HG03108 (cell line): ENCODE measurements at regions not wholly inside any gene's neighbourhood (a gene's known extent, or its start where the extent isn't known, plus 50 kb on each side); places are given as distances from the start of the nearest gene placed in this dataset.
"Not testable (repeated sequence)": the region's sequence is repeated elsewhere in the genome, so short reads cannot be mapped to it uniquely, and the experiment has no call there.

Experiments
- ATAC-seq: cut with Tn5 transposase; IDR thresholded peaks from one replicate; pipeline ENCODE4 v1.9.1; 2021; ENCODE audit warnings: moderate library complexity; ENCODE audit not compliant: unreplicated experiment

- ATAC-seq = no peak
Measured at GRCh38 chr10:64369885-64370773, 848.9 kb downstream of the REEP3 start.

DNA sequence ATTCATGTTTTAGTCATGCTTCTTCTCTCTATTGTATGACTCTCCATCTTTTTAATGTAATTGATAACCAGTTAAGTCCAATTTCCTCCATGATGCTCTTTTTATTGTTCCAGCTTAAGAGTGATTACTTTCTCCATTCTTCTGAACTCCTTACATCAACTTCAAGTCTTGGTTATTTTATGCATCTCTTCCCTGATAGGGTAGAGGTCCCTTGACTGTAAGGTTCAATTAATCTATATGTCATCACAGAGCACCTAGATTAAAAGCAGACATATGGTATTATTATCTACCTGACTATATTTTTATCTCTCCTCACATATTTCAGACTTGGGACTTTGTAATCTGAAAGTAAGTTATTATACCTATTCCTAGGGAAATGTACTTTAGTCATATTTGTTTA lies 853.1 kb downstream of the REEP3 start:
- ATAC-seq = no peak

- ATAC-seq = no peak
Measured at GRCh38 chr10:64376167-64376566, 855.0 kb downstream of the REEP3 start.

DNA sequence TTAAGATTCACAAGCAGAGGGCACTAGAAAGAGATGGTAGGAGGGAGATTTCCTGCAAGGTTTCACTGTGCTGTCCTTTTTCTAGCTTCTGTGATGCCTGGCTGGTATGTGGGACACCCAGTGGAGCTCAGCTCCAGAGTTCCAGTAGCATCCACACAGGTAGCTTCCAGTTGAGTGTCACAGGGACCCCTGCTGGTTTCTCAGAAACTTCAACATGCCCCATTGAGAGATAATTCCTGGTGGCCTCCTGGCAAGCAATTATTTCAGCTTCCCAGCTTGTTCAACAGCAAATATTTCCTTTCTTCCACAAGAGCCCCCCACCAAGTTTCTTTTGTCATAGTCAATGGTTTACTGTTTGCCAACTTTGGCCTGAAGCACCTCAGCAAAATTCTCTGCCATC lies 858.7 kb downstream of the REEP3 start:
- no peak for ATAC-seq

- ATAC-seq = no peak
Measured at GRCh38 chr10:64385355-64385754, 864.2 kb downstream of the REEP3 start.

DNA sequence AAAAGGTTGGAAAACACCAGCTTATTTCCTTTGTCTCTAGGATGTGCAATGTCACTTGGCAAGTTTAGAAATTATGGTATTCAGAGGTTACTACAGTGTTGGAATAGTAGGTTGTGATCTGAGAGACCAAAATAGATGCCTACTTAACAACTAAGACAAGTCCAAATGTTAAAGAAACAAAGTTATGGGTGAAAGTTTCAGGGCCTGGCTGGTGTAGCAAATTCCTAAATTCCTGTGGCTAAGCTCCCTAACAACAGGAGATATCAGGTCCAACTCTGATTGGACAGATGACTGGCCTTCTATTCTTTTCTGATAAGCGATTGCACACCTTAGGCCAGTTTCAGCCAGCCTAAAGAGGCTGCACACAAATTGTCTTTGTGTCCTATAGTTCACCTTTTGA lies 873.5 kb downstream of the REEP3 start:
- ATAC-seq = no peak

- no peak for ATAC-seq
Measured at GRCh38 chr10:64396105-64396708, 875.0 kb downstream of the REEP3 start.

- no peak for ATAC-seq
Measured at GRCh38 chr10:64397125-64397524, 875.9 kb downstream of the REEP3 start.

GRCh38 chr10:64408391-64409183 lies 887.4 kb downstream of the REEP3 start:
- ATAC-seq = no peak

DNA sequence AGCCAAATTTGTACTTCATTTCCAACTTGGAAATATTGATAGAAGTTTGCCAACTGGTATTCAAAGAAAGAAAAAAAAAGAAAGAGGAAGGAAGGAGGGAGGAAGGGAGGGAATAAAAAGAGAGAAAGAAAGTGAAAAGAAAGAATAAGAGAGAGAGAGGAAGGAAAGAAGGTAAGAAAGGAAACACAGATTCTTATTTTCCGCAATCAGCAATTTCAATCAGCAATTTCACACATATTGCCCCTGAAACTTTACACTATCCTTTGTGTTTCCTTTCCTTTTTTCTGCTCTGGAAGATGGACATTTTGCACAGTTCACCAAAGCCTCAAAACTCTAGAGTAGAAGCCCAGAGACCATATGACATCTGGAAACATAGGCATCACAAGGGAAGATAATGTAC lies 888.1 kb downstream of the REEP3 start:
- ATAC-seq = no peak

GRCh38 chr10:64416011-64416410 lies 894.8 kb downstream of the REEP3 start:
- no peak for ATAC-seq

- ATAC-seq = no peak
Measured at GRCh38 chr10:64419461-64419860, 898.3 kb downstream of the REEP3 start.

DNA sequence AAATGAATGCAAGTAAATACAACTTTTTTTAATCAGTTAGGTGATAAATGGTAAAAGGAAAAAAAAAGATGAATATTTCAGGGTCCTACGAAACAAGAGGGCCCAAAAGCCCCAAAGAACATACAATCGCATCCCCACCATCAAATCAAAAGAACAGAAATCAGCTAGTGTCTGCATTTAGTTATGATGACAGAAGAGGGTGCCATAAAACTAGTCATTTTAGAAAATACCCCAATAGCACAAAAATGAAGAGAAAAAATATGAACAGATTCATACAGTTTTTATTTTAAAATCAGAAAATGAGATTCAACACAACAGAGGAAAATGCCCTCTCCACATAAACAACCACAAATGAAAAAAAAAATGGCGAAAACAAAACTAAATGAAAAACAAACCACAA lies 905.5 kb downstream of the REEP3 start:
- no peak for ATAC-seq

DNA sequence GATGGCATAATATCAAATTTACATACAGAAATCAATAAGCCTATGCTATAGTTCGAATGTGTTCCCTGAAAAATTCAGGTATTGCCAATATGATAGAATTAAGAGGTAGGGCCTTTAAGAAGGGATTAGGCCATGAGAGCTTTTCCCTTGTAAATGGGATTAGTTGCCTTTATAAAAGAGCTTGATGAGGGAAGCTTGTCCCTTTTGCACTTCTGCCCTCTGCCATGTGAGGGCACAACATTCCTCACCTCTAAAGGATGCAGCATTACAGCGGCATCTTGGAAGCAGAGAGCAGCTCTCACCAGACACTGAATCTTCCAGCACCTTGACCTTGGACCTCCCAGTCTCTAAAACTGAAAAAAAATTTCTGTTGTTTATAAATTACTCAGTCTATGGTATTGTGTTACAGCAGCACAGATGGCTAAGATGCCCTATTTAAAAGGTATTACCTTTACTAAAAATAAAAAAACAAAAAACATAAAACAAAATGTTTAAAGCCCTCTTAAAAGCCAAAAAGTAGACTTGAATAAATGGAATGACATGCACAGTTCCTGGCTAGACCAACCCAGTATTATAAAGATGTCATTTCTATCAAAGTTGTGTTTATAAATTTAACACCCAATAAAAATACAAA lies 909.6 kb downstream of the REEP3 start:
- ATAC-seq = no peak

DNA sequence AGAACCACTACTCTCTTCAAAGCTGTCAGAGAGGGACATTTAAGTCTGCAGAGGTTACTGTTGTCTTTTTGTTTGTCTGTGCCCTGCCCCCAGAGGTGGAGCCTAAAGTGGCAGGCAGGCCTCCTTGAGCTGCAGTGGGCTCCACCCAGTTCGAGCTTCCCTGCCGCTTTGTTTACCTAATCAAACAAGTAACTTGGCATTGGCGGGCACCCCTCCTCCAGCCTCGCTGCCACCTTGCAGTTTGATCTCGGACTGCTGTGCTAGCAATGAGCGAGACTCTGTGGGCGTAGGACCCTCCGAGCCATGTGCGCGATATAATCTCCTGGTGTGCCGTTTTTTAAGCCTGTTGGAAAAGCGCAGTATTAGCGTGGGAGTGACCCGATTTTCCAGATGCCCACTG lies 920.7 kb downstream of the REEP3 start:
- not testable (repeated sequence) for ATAC-seq

DNA sequence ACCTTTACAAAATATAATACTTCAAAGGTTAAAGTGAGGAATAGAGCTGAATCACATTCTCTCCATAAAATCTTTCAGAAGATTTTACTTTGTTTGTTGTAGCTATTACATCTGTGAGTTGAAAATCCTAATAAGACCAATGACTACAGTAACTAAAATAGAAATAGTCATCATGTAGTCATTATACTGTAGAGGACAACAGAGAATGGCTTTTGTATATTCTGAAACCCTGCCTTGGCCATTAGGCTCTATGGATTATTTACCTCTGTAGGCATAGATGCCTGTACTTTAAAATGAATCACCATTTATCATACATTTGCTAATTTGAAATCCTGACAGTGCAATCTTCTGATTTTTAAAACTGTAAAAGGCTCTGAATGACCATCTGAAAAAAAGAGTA lies 923.0 kb downstream of the REEP3 start:
- ATAC-seq = no peak

- ATAC-seq = no peak
Measured at GRCh38 chr10:64444564-64444963, 923.4 kb downstream of the REEP3 start.

- no peak for ATAC-seq
Measured at GRCh38 chr10:64449603-64450002, 928.4 kb downstream of the REEP3 start.

- no peak for ATAC-seq
Measured at GRCh38 chr10:64450312-64450711, 929.1 kb downstream of the REEP3 start.

DNA sequence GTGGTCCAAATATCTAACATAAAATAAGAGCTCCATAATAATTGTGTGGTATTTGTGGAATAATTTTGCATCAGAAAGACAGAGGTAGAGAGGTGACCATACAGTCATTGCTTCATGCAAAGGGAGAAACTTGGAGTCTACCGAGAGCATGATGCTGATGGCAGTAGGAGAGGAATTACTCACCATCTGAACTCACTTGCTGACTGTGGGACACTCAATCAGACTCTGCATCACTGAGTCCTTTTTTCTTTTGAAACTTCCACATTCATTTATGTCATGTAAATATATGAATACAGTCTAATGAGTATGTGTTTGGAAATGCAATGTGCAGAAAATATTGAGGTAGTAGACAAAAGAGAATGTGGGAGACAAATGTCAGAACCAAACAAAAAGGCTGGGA lies 933.8 kb downstream of the REEP3 start:
- ATAC-seq = no peak

GRCh38 chr10:64458306-64458705 lies 937.1 kb downstream of the REEP3 start:
- no peak for ATAC-seq
